ENCODE measurements at regions not wholly inside any gene's neighbourhood (a gene's known extent, or its start where the extent isn't known, plus 50 kb on each side); places are given as distances from the start of the nearest gene placed in this dataset. TPM values are rescaled to one million over a fixed set of nuclear protein-coding genes. Genes with fewer than 3 reads are reported as not detected.

GRCh38 chr5:77139001-77139400, 51.9 kb upstream of the ZBED3 start:
- WGBS, 2 donors = 71% methylated on average over 5 of the region's 5 CpGs
- peak overlapping the region; percentile 50 to 87 (median 67) for H3K27ac ChIP-seq
- intact Hi-C loops (cut with DNase I) = no loop called here

More at GRCh38 chr5:77139001-77139400, 51.9 kb upstream of the ZBED3 start:
- H3K4me3 ChIP-seq (replicated peaks in 1 of 3) = no peak overlapping the region
- no peak for TF ChIP-seq POLR2A (IDR thresholded peaks at IDR 0.05)
- TF ChIP-seq, protein P1, sequence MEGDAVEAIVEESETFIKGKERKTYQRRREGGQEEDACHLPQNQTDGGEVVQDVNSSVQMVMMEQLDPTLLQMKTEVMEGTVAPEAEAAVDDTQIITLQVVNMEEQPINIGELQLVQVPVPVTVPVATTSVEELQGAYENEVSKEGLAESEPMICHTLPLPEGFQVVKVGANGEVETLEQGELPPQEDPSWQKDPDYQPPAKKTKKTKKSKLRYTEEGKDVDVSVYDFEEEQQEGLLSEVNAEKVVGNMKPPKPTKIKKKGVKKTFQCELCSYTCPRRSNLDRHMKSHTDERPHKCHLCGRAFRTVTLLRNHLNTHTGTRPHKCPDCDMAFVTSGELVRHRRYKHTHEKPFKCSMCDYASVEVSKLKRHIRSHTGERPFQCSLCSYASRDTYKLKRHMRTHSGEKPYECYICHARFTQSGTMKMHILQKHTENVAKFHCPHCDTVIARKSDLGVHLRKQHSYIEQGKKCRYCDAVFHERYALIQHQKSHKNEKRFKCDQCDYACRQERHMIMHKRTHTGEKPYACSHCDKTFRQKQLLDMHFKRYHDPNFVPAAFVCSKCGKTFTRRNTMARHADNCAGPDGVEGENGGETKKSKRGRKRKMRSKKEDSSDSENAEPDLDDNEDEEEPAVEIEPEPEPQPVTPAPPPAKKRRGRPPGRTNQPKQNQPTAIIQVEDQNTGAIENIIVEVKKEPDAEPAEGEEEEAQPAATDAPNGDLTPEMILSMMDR (IDR thresholded peaks at IDR 0.05) = no peak
- peaks cover 30 to 49% of the 10 kb centered on the region in 2 donors for H3K4me1 ChIP-seq
- no peaks in the 10 kb centered on the region for H3K27me3 ChIP-seq
- no peaks in the 10 kb centered on the region for H3K9me3 ChIP-seq
- H3K36me3 ChIP-seq = no peaks in the 10 kb centered on the region
- peak; percentile 36 to 38 for DNase-seq

Small RNA genes in the stretch of these regions (small RNA-seq; reads per million reads assigned to genes)
- gene HMGB1P35 = not detected
